CD4-positive, alpha-beta T cell treated with Interferon alpha-2 for 1 hour (primary cell): ENCODE measurements at regions not wholly inside any gene's neighbourhood (a gene's known extent, or its start where the extent isn't known, plus 50 kb on each side); places are given as distances from the start of the nearest gene placed in this dataset.

Experiments used
- DNase-seq, 2 donors: peaks; one replicate each; pipeline ENCODE4 v3.0.0-alpha.2; 2020 to 2022

- no peak for DNase-seq
These were observed 392.2 kb upstream of the CFAP20DC start for GRCh38 chr3:59442046-59442445.

GRCh38 chr3:59440285-59441028 lies 390.6 kb upstream of the CFAP20DC start:
- no peak for DNase-seq

GRCh38 chr3:59438492-59438891 lies 388.7 kb upstream of the CFAP20DC start:
- DNase-seq: no peak

GRCh38 chr3:59436164-59436958 lies 386.5 kb upstream of the CFAP20DC start:
- peak in 1 of 2 donors; percentile 28 for DNase-seq

- no peak for DNase-seq
These were observed 383.7 kb upstream of the CFAP20DC start for GRCh38 chr3:59433546-59433945.

- no peak for DNase-seq
These were observed 382.8 kb upstream of the CFAP20DC start for GRCh38 chr3:59432665-59433064.

- no peak for DNase-seq
These were observed 380.5 kb upstream of the CFAP20DC start for GRCh38 chr3:59430341-59430740.

GRCh38 chr3:59429198-59429597 lies 379.4 kb upstream of the CFAP20DC start:
- no peak for DNase-seq

GRCh38 chr3:59426821-59427565 lies 377.2 kb upstream of the CFAP20DC start:
- DNase-seq: no peak

GRCh38 chr3:59425942-59426341 lies 376.1 kb upstream of the CFAP20DC start:
- peak; percentile 18 to 52 for DNase-seq

GRCh38 chr3:59425371-59425770 lies 375.5 kb upstream of the CFAP20DC start:
- DNase-seq: no peak

- DNase-seq: peak; percentile 31 to 65
These were observed 374.6 kb upstream of the CFAP20DC start for GRCh38 chr3:59424268-59425010.

GRCh38 chr3:59423707-59424106 lies 373.9 kb upstream of the CFAP20DC start:
- no peak for DNase-seq

GRCh38 chr3:59422312-59422711 lies 372.5 kb upstream of the CFAP20DC start:
- no peak for DNase-seq

GRCh38 chr3:59418836-59419235 lies 369.0 kb upstream of the CFAP20DC start:
- DNase-seq: no peak

- DNase-seq: no peak
These were observed 362.7 kb upstream of the CFAP20DC start for GRCh38 chr3:59412516-59412915.

GRCh38 chr3:59411694-59412093 lies 361.9 kb upstream of the CFAP20DC start:
- no peak for DNase-seq

- no peak for DNase-seq
These were observed 361.4 kb upstream of the CFAP20DC start for GRCh38 chr3:59411186-59411585.

- DNase-seq: no peak
These were observed 358.3 kb upstream of the CFAP20DC start for GRCh38 chr3:59408047-59408624.

GRCh38 chr3:59407425-59407824 lies 357.6 kb upstream of the CFAP20DC start:
- no peak for DNase-seq

- no peak for DNase-seq
These were observed 357.1 kb upstream of the CFAP20DC start for GRCh38 chr3:59406943-59407342.

- DNase-seq: no peak
These were observed 355.0 kb upstream of the CFAP20DC start for GRCh38 chr3:59404851-59405250.
